GDM1 (cell line): ENCODE measurements at regions not wholly inside any gene's neighbourhood (a gene's known extent, or its start where the extent isn't known, plus 50 kb on each side); places are given as distances from the start of the nearest gene placed in this dataset.

Source experiments
- DNase-seq: peaks from one replicate; lab custom pipeline; 2025; lab: John Stamatoyannopoulos, UW

DNA sequence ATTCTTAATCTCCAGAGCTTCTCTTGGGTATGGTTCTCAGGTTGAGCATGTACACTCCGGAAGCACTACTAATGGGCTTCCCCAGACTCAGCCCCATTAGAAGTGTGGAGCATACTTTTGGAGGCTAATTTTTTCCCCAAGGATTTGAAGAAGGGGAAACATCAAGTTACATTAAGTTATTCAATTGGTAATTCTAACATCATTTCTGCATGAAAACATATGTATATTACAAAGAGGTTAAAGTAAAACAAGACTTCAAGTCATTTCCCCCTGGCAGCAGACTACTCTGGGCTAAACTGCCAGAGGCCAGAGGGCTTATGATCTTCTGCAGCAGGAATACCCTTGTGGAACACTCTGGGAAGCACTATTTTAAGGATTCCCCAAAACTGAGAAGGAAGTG lies 227.7 kb upstream of the STK17B start:
- DNase-seq, result no peak

DNA sequence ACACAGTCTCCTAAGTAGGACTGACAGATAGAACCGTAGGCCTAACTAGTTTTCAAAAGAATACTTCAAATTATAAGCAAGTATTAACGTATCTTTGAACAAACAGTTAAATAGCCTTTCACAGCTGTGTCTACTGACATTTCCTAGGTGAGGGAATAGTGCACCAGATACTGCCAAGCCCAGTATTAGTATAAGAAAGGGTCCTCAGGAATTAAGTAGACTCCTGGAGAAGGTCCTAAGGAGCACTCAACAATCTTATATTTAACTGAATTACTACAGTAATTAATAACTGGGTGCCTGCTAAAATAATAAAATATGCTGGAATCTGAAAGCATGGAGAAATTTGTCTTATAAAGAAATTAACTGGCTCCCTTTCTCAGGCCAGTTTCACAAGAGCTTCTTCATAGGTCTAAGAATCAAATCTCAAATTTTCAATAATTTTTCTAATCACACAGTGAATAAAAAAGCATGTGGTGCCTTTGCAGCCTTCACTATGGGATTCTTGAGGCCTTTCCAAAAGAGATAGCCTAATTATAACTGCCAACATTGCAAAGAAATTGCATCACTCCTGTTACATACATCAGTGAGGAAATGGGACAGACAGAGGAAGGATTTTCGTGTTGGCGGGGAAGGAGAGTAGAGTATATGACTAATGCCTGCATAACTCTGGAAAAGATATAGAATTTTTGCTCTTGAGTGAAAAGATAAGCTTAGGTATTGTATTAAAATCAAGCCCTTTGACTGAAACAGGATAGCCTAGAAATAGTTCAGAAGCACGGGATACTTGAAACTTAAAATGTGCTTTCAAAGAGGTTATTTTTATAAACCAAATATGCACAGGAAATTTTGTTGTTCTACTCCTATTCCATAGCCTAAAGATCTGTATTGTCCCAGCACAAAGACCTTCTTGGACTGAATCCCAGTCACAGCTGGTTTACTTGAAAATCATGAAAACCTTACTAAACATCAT lies 228.6 kb upstream of the STK17B start:
- no peak for DNase-seq

DNA sequence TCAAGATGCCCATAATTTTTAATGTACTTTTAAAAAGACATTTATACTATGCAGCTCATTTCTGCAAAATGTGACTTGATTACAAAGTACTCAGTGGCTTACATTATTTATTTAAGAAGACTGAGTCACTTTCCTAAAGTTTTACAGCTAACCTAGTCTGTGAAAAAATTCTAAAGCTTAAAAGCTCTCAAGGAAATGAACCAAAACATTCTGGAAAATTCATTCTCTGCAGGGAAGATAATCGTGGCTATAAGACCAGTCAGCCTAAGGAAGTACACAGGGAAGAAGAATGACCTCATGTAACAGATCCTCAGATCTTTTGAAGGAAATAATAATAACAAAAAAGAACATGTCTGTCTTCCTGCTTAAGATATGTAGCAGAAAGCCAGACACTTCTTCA lies 232.1 kb upstream of the STK17B start:
- no peak for DNase-seq

DNA sequence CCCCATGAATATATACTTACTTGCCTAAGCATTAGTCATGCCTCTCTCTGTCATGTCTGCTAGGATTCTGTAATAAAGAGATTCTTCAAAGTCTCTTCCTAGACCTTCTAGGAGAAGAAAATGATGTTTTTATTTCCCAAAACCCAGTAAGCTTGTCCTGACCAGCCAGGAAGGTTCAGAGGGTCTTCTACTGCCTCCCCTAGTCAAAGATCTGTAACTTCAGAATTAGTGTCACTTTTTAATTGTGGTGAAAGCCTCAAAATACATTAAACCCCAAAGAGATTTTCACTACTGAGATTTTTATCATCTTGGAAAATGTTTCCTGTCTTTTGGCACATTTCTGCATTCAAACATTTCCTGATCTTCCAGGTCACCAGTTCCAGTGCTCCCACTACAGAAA lies 232.9 kb upstream of the STK17B start:
- no peak for DNase-seq

DNA sequence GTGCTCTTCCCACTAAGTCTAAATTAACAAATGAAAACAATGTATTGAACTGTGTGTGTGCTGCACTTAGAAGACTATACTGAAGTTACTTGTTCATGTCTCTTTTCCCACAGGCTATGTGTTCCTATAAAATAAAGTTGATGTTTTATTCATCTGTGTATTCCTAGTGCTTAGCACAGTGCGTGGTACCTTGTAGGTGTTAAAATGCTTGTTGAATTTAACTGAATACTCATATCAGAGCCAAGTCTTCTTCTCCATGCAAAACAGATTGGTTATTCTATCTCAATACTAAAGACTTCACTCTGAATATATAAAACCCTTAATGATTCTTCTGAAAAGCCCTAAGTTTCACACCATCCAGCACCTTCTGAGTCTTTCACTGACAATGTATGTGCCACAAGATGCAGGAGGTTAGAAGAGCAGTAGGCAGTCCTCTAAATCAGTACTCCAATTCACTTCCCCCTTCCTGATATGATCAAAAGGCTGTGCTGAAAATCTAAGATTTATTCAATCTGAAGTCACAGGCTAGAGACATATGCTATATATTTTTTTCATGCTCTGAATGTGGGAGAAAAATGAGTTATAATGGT lies 231.7 kb upstream of the CCDC150 start:
- no peak for DNase-seq

DNA sequence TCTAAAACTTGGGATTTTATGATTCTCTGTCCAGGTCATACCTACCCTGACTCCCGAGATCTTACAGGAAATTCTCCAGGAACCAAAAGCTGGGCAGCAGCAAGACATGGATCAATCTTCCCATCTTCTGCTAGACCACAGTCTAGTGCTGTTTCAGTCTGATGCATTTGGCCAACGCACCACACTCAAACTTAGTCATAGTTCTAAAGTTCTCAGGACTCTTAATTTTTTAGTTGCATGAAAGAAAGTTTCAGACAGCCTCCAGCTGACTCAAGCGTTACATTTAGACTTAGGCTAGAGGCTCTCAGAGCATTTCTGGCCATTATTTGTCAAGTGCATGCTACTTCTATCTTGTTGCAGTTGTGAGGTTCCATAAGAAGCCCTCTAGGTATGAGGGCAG lies 230.1 kb upstream of the CCDC150 start:
- no peak for DNase-seq

DNA sequence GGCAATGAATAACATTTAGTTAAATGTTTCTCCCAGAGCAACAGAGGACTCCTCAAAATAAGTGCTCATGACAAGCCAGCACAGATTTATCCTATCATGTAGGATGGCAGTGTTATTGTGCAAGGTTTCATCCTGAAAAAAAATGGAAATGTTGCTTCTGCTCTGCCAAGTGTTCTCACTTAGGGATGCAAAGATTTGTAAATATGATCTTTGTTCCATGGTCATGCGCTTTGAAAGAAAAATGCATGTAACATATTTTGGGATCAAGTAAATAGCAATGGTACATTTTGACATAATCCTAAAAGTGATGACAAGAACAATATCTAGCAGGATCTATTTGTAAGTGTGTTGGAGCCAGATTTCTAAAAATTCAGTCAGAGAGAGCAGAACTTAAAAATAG lies 229.5 kb upstream of the CCDC150 start:
- DNase-seq, result no peak

DNA sequence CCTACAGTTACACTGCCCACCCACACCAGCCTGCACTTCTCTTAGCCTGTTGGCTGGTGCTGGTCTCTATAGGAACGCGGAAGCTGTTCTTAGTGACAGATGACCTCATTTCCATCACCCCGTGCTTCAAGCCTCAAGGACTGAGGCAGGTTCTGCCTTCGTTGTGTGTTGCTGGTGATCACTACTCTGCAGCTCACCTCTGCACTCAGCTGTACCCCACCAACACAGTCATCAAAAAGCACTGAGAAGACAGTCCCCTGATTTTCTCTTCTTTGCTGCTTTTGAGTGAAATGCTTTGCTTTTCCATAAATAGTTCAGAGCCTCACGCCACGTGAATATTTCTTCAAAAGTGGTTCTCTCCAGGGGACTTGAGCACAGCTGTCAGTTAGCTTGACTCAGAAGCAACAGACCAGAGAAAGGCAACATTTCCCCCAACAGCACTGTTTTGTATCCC lies 225.7 kb upstream of the CCDC150 start:
- no peak for DNase-seq

DNA sequence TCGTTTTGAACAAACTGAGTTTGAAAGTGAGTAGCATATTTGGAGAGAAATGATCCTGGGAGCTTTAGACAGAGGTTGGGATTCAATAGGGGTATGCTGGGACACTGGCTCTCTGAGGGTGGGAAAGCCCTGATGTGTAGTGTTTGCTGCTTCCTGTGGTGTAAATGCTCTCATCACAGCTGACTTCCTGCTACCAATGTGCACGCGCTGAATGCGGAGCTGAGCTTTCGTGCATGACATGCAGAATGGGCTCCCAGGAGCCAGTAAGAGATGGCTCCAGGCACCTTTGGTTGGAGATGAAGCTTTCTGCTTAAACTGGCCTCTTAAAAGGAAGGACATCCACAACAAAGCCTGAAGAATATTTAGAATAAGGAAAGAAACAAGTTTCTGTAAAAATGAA lies 224.1 kb upstream of the CCDC150 start:
- DNase-seq, result no peak

DNA sequence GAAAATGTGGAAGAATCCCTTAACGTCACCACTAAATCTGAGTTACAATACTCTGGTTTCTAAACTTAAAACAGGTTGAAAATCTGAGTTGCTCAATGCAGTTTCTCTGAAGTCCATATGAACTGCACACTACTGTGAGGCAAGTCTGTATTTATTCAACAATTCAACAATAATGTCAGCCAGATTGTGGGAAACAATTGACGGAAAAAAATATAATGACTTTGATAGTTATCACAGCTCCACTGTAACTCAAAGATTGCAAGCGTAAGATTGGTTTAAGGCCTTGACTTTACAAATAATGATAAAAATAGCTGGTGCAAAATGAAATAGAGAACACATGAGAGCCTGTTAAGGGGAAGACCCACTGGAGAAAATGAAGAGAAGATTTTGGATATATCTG lies 219.4 kb upstream of the CCDC150 start:
- DNase-seq, result no peak

DNA sequence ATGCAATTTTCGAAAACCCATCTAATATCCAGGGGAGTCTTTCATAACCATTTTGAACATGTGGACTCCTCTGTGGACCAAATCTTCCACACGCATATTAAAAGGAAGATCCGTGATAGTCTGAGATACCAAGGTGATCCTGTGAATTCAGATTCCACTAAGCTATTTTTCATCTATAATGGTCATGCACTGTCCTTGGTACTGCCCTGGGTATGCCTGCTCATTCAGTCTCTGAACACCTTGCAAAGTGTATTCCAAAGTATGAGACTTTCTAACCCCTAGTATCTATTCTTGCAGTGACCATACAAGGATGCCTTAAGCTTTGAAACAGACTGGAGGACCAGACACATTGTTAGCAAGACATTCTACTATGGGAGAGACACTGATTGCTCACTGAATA lies 217.6 kb upstream of the CCDC150 start:
- DNase-seq, result no peak

DNA sequence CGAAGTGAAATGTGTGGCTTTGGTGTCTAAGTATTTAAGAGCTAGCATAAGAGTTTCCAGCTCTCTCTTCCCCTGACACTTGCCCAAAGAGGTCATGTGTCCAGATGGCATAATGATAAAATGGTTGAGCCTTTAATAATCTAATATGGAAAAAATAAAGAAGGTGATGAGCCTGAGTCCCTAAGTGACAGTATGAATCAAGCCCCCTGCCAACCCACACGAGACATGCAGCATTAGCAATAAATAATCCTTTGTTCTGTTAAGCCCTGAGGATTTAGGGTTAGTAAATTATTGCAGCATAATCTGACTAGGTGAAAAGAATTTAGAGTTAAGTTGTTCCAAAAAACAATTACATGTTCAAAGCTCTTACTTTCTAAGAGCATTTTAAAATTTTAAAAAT lies 217.2 kb upstream of the CCDC150 start:
- DNase-seq, result no peak

DNA sequence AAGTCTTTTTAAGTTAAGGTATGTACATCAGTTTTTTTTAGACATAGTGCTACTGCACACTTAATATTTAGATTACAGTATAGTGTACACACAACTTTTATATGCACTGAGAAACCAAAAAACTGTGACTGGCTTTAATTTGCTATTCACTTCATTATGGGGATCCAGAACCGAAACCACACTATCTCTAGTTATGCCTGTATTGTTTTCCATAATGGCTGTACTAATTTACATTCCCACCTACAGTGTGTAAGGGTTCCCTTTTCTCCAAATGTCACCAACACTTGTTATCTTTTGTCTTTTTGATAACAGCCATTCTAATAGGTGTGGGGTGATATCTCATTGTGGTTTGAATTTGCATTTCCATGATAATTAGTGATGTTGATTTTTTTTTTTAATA lies 213.4 kb upstream of the CCDC150 start:
- DNase-seq, result no peak

DNA sequence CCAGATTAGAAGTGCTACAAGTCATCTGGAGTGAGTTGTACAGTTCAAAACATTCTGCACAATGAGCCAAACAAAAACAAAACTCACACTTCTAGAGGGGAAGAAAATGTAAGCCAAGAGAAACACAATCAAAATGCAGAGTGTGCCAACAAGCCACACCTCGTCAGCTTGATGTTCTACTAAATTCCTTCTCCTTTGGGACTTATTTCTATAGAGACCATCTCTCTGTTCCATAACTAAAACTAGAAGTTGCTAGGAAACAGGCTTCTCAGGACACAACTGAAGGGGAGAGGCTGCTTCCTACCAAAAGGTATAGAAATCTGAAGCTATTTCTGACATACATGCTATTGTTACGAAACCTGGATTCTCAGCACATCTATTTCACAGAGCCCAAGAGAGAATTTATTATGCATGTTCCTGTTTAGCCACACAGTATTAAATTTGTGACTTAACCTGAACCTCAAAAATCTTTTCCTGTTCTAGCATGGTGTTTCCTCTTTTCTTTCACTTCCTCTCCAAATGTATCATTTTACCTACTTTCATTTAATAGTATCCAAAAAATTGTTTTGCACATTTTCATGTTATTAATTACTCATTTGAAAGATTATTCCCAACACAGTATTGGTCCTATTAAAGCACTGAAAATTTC lies 211.4 kb upstream of the CCDC150 start:
- no peak for DNase-seq

DNA sequence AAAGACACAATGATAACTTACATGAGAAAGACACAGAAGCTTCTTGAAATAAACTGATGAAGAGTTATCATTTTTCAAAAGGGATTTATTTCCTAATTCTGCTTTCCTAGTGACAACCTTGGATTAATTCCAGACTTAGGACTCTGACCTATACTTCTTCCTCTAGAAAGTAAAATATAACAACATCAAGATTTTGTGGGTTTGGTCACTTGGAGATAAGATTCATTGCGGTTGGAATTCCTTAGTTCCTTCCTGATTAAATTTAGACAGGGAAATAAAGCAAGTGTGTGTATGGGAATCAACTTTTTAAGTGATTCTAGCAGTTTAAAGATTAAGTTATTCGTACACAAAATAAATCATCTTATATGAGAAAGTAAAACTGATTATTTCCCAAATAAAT lies 208.4 kb upstream of the CCDC150 start:
- no peak for DNase-seq

DNA sequence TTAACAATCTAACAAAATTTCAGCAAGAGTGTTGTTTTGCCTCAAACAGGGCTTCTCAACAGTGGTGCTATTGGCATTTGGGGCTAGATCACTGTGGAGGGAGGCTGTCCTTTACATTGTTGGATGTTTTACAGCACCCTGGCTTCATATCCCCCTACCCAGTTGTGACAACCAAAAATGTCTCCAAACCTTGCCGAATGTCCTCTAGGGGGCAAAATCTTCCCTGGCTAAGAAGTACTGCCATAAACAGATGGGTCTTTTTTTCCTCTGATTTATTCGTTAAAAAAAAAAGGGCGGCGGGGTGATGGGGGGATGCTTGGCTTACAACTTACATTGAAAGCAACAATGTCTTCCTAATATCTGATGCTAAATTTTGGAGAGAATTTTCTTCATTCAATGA lies 207.6 kb upstream of the CCDC150 start:
- no peak for DNase-seq

DNA sequence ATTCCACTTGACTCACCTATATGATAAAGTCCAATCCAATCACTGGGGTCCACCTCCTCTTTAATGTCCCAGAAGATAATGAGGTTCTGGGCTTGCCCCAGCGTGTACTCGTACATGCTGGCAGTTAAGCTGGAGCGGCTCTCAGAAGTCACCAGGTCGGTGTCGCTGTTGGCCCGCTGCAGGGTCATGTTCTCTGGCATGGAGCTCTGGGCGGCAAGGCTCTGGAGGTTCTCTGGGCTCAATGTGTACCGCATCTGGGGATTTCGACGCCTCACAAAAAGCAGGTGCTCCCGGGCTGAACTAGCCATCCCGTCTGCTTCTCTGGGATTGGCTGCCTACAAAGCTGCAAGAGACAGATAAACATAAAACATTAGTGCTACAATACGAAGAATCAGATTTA lies 206.4 kb upstream of the CCDC150 start:
- no peak for DNase-seq

DNA sequence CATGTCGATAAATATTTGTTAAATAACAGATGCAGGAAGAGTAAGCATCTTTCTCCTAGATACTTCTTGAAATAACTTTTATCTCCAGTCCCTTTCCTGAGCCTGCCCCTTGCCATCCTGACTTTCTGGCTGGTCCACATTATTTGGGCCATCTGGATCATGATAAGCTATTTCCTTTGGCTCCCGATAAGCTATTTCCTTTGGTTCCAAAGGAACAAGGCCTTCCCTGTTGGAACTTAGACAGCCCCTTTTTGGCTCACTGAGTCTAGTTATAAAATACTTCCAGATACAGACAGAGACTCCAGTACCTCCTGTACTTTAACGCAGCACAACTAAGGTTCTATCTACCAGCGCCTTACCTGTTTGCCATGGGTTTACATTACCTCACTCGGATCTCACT lies 205.3 kb upstream of the CCDC150 start:
- DNase-seq, result no peak

DNA sequence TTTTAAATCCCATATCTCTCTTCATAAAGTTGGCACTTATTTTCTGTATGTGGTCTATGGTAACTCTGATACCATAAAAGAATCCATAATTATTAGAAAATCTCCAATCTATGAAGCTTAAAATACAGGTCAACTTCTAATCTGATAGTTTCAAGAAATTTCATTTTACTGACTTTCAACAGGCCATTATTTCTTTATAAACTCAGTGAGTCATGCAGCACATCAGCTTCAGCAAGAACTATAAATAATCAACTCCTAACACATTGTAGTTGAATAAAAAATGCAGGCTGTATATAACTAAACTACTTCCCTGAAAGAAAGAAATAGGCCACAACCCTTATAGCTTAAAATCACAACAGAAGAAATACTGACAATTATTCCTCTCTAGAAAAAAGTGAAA lies 204.3 kb upstream of the CCDC150 start:
- no peak for DNase-seq

DNA sequence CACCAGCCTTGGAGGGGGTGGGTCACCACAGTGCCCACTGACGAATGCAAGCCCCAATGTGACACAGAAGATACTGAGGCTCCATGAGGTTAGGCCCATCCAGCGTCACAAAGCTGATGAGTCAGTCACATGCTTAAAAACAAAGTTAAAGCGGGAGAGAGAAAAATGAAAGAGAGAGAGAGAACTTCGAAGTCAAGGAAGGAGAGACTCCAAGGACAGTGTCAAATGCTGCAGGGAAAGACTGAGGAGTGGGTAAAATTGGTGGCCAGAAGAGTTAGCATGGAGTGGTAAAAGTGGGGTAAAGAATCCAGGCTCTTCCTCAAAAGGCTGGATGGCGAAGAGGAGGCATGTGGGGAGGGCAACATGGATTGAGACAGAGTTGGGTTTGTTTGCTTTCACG lies 201.9 kb upstream of the CCDC150 start:
- no peak for DNase-seq

DNA sequence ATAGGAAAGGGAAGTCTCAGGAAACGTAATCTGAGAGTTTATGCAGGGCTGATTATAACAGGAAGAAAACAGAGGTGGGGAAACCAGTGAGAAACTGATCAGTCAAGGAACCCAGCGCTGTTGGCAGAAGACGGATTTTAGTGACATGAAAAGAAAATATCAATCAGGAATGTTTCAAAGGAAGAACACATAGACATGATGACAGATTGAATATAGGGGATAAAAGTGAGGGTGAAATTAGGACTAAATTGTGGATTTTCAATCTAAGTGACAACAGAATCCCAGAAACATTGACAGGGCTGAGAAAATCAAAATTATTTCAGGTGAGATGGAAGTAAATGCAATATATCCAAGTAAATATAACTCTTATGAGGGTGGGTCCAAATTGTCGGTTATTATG lies 199.8 kb upstream of the CCDC150 start:
- no peak for DNase-seq

DNA sequence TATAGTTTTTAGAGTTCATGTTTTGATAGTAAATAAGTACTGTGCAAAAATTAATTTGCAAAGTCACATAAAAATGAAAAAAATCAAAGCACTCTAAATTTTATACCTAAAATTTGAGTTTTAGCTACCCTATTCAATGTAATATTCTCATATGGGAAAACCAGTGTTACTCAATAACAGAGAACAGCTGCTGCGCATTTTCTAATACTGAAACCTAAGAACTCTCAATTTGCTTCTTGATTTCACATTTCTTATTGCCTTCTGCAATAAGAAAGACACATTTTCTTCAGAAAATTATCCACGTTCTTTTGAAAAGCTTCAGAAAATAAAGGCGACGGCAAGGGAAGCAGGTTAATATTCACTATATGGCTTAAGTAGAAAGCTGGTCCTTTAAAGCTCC lies 199.1 kb upstream of the CCDC150 start:
- no peak for DNase-seq

DNA sequence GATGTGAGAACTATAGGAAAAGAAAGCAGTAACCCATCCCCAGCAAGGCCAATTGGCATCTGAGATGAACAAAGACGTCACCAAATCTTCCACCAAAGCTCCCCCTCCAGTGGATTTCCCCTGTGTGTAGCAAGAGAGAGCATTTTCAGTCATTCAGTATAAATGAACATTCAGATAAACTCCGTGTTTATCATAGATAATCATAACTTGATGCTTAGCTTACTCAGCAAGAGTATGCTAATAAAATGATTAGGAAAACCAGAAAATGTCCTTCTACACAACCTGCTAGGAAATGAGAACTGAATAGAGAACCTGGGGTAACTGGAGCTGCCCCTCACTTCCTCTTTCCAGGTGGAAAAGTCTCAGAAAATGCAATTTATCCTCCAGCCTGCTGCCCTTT lies 198.0 kb upstream of the CCDC150 start:
- DNase-seq, result no peak
